Activated naive CD4-positive, alpha-beta T cell treated with anti-CD3 and anti-CD28 coated beads, Interleukin-2, amount 50 U/mL, for 16 hours (primary cell): ENCODE measurements at regions not wholly inside any gene's neighbourhood (a gene's known extent, or its start where the extent isn't known, plus 50 kb on each side); places are given as distances from the start of the nearest gene placed in this dataset.
"Not testable (repeated sequence)": the region's sequence is repeated elsewhere in the genome, so short reads cannot be mapped to it uniquely, and the experiment has no call there.

Experiments
- DNase-seq: peaks from one replicate; pipeline ENCODE4 v3.0.0-alpha.2; 2020

- DNase-seq: no peak
Measured at GRCh38 chr21:28391938-28392849, 600.5 kb downstream of the LTN1 start.

- no peak for DNase-seq
Measured at GRCh38 chr21:28387220-28387619, 605.5 kb downstream of the LTN1 start.

GRCh38 chr21:28385845-28386244, 606.8 kb downstream of the LTN1 start:
- no peak for DNase-seq

- DNase-seq: not testable (repeated sequence)
Measured at GRCh38 chr21:28381000-28381745, 611.5 kb downstream of the LTN1 start.

- DNase-seq: no peak
Measured at GRCh38 chr21:28380241-28380640, 612.4 kb downstream of the LTN1 start.

GRCh38 chr21:28378026-28378425, 614.7 kb downstream of the LTN1 start:
- no peak for DNase-seq

GRCh38 chr21:28375708-28376385, 616.8 kb downstream of the LTN1 start:
- DNase-seq: no peak

GRCh38 chr21:28374881-28375280, 617.8 kb downstream of the LTN1 start:
- no peak for DNase-seq

GRCh38 chr21:28371713-28372112, 621.0 kb downstream of the LTN1 start:
- DNase-seq: no peak

GRCh38 chr21:28359300-28359699, 633.4 kb downstream of the LTN1 start:
- DNase-seq: no peak

- DNase-seq: no peak
Measured at GRCh38 chr21:28358702-28359101, 634.0 kb downstream of the LTN1 start.

- no peak for DNase-seq
Measured at GRCh38 chr21:28358170-28358569, 634.5 kb downstream of the LTN1 start.

- DNase-seq: no peak
Measured at GRCh38 chr21:28357743-28358142, 634.9 kb downstream of the LTN1 start.

GRCh38 chr21:28356422-28356821, 636.3 kb downstream of the LTN1 start:
- DNase-seq: no peak

GRCh38 chr21:28345934-28346333, 646.7 kb downstream of the LTN1 start:
- DNase-seq: no peak

- DNase-seq: no peak
Measured at GRCh38 chr21:28344985-28345384, 647.7 kb downstream of the LTN1 start.

- no peak for DNase-seq
Measured at GRCh38 chr21:28342212-28342810, 650.4 kb downstream of the LTN1 start.

GRCh38 chr21:28339403-28339802, 653.3 kb downstream of the LTN1 start:
- no peak for DNase-seq

- DNase-seq: no peak
Measured at GRCh38 chr21:28338701-28339305, 653.9 kb downstream of the LTN1 start.

GRCh38 chr21:28337315-28337714, 655.4 kb downstream of the LTN1 start:
- DNase-seq: no peak

GRCh38 chr21:28336314-28336713, 656.4 kb downstream of the LTN1 start:
- no peak for DNase-seq

GRCh38 chr21:28334407-28334806, 658.3 kb downstream of the LTN1 start:
- no peak for DNase-seq
